Stomach (tissue), 8 donors: ENCODE measurements at regions not wholly inside any gene's neighbourhood (a gene's known extent, or its start where the extent isn't known, plus 50 kb on each side); places are given as distances from the start of the nearest gene placed in this dataset.
"Not testable (repeated sequence)": the region's sequence is repeated elsewhere in the genome, so short reads cannot be mapped to it uniquely, and the experiment has no call there.

Experiments used
- DNase-seq, 2 donors: peaks; one replicate each; pipeline versions ENCODE4 v3.0.0 to v3.0.0-alpha.2; 2013 to 2019
- H3K27ac ChIP-seq, 5 donors: fragments of 200-600 bp in 4 of 5; sonication (generic) in 4 of 5; one replicate each; pipeline ENCODE4 v1.5.1; 2013 to 2019; ENCODE audit warnings: mild to moderate bottlenecking in 1 of 5, moderate library complexity in 1 of 5
- H3K27me3 ChIP-seq, 3 donors: fragments of 200-600 bp; sonication (generic); one replicate each; pipeline ENCODE4 v1.5.1; 2017 to 2019; ENCODE audit warnings: mixed run types in 1 of 3
- H3K36me3 ChIP-seq, 4 donors: fragments of 200-600 bp; sonication (generic); 1 replicate in 3 of 4; 2 replicates in 1 of 4; pipeline ENCODE4 v1.5.1; 2016 to 2019
- H3K4me1 ChIP-seq, 4 donors: fragments of 200-600 bp; sonication (generic); one replicate each; pipeline ENCODE4 v1.5.1; 2016 to 2019
- H3K4me3 ChIP-seq, 4 donors: fragments of 200-600 bp; sonication (generic) in 3 of 4; one replicate each; pipeline ENCODE4 v1.5.1; 2016 to 2019; ENCODE audit warnings: mild to moderate bottlenecking in 1 of 4
- H3K9me3 ChIP-seq, 4 donors: fragments of 200-600 bp; sonication (generic); one replicate each; pipeline ENCODE4 v1.5.1; 2016 to 2019
- CTCF ChIP-seq, 7 experiments: fragments of 450-650 bp in 4 of 7; fragments of 200-600 bp in 3 of 7; sonication (generic) in 3 of 7; IDR thresholded peaks; one replicate each; pipeline ENCODE4 v1.5.1; 2016 to 2019; ENCODE audit warnings: antibody characterized with exemption in 7 of 7, control low read depth in 2 of 7, mild to moderate bottlenecking in 1 of 7
- EP300 ChIP-seq: sonication (generic); formaldehyde crosslinking; IDR thresholded peaks from one replicate; pipeline ENCODE4 v1.6.1; 2017; ENCODE audit warnings: antibody characterized with exemption
- POLR2A ChIP-seq, 4 donors: fragments of 450-650 bp; IDR thresholded peaks; one replicate each; pipeline ENCODE4 v1.6.1; 2016; ENCODE audit warnings: antibody characterized with exemption in 4 of 4, control low read depth in 2 of 4, mild to moderate bottlenecking in 1 of 4, moderate library complexity in 1 of 4
- POLR2AphosphoS5 ChIP-seq, 3 donors: sonication (generic); formaldehyde crosslinking; IDR thresholded peaks; one replicate each; pipeline ENCODE4 v1.6.1; 2016; ENCODE audit warnings: antibody characterized with exemption in 3 of 3
- WGBS, 5 donors: extraction: QIAGEN DNeasy Blood & Tissue Kit in 3 of 5; methylation state at CpG; one replicate each; pipeline versions ENCODE4 v1.1.5 to v1.1.7; 2013 to 2018; 5-methylcytosine and 5-hydroxymethylcytosine counted together
- intact Hi-C: fragments of 100-400 bp; cut with DNase I; formaldehyde crosslinking; loops from one replicate; pipeline ENCODE4 v1.15.1; 2023; ENCODE audit warnings: low total_unique reads
- donor health status: healthy with polysubstance abuse.
- donor health status: Bipolar disorder and iron deficiency.
- donor health status: healthy.

GRCh38 chr4:13700021-13700857, 72.7 kb upstream of the BOD1L1 start:
- no peak for DNase-seq
- Histone ChIP-seq H3K4me3 (no peak overlapping the region), H3K36me3 (no peaks in the 10 kb centered on the region), H3K27me3 (no peaks in the 10 kb centered on the region), H3K27ac (no peak overlapping the region), H3K4me1 (no peaks in the 10 kb centered on the region), H3K9me3 (no peaks in the 10 kb centered on the region)
- intact Hi-C loops = no loop called here
- no peak for TF ChIP-seq POLR2AphosphoS5 (IDR thresholded peaks at IDR 0.05)
- no peak for TF ChIP-seq CTCF (IDR thresholded peaks at IDR 0.05)
- TF ChIP-seq POLR2A (IDR thresholded peaks at IDR 0.05) = no peak
- TF ChIP-seq EP300 = no peak
- WGBS, 5 donors = 48 to 56% (median 49%) methylated on average over 8 of the region's 8 CpGs

- H3K4me1 ChIP-seq, H3K36me3 ChIP-seq, DNase-seq, H3K9me3 ChIP-seq, H3K27ac ChIP-seq, intact Hi-C loops, H3K27me3 ChIP-seq, H3K4me3 ChIP-seq: not testable (repeated sequence)
- WGBS, 5 donors = 64 to 91% (median 83%) methylated on average over 1 of the region's 1 CpG
Observed at GRCh38 chr4:13700858-13701140, 73.3 kb upstream of the BOD1L1 start.

- no peaks in the 10 kb centered on the region for H3K9me3 ChIP-seq
- H3K4me3 ChIP-seq = no peak overlapping the region
- intact Hi-C loops = no loop called here
- H3K4me1 ChIP-seq = no peaks in the 10 kb centered on the region
- TF ChIP-seq CTCF (IDR thresholded peaks at IDR 0.05) = no peak
- TF ChIP-seq EP300 = no peak
- no peak for TF ChIP-seq POLR2A (IDR thresholded peaks at IDR 0.05)
- no peak for TF ChIP-seq POLR2AphosphoS5 (IDR thresholded peaks at IDR 0.05)
- WGBS, 5 donors = 57 to 84% (median 71%) methylated on average over 2 of the region's 2 CpGs
- no peak for DNase-seq
- H3K27me3 ChIP-seq = no peaks in the 10 kb centered on the region
- no peaks in the 10 kb centered on the region for H3K36me3 ChIP-seq
- no peak overlapping the region for H3K27ac ChIP-seq
Observed at GRCh38 chr4:13701937-13702446, 74.5 kb upstream of the BOD1L1 start.

- Histone ChIP-seq H3K4me3 (no peak overlapping the region), H3K4me1 (no peaks in the 10 kb centered on the region), H3K27ac (no peak overlapping the region), H3K9me3 (no peaks in the 10 kb centered on the region), H3K27me3 (no peaks in the 10 kb centered on the region), H3K36me3 (no peaks in the 10 kb centered on the region)
- 82 to 88% (median 84%) methylated on average over 9 to 10 of the region's 10 CpGs for WGBS, 5 donors
- DNase-seq = no peak
- TF ChIP-seq POLR2AphosphoS5 (IDR thresholded peaks at IDR 0.05) (no peak), POLR2A (IDR thresholded peaks at IDR 0.05) (no peak), CTCF (IDR thresholded peaks at IDR 0.05) (no peak), EP300 (no peak)
- intact Hi-C loops = no loop called here
Observed at GRCh38 chr4:13703096-13703495, 75.6 kb upstream of the BOD1L1 start.

GRCh38 chr4:13704035-13704434, 76.5 kb upstream of the BOD1L1 start:
- intact Hi-C loops = no loop called here
- H3K27ac ChIP-seq = no peak overlapping the region
- no peaks in the 10 kb centered on the region for H3K9me3 ChIP-seq
- 41 to 59% (median 56%) methylated on average over 2 of the region's 2 CpGs for WGBS, 5 donors
- H3K4me1 ChIP-seq = no peaks in the 10 kb centered on the region
- H3K36me3 ChIP-seq = no peaks in the 10 kb centered on the region
- H3K4me3 ChIP-seq = no peak overlapping the region
- no peaks in the 10 kb centered on the region for H3K27me3 ChIP-seq
- DNase-seq = peak in 1 of 2 donors; percentile 9
- TF ChIP-seq EP300 = no peak
- no peak for TF ChIP-seq POLR2AphosphoS5 (IDR thresholded peaks at IDR 0.05)
- TF ChIP-seq POLR2A (IDR thresholded peaks at IDR 0.05) = no peak
- no peak for TF ChIP-seq CTCF (IDR thresholded peaks at IDR 0.05)
